Karpas-422 (cell line): ENCODE measurements at regions not wholly inside any gene's neighbourhood (a gene's known extent, or its start where the extent isn't known, plus 50 kb on each side); places are given as distances from the start of the nearest gene placed in this dataset.

Experiments
- DNase-seq: peaks from one replicate; pipeline ENCODE4 v3.0.0-alpha.2; 2015
- H2AFZ ChIP-seq: fragments of 200-600 bp; sonication (generic); 2 replicates; pipeline ENCODE4 v1.6.1; 2014; ENCODE audit warnings: antibody characterized with exemption, low read length, mixed read lengths
- H3K27ac ChIP-seq: fragments of 200-600 bp; sonication (generic); 2 replicates; pipeline ENCODE4 v1.5.1; 2014; ENCODE audit warnings: mild to moderate bottlenecking, low read length, moderate library complexity
- H3K27me3 ChIP-seq: fragments of 200-600 bp; sonication (generic); 2 replicates; pipeline ENCODE4 v1.6.1; 2014; ENCODE audit warnings: low read length, mixed read lengths
- H3K36me3 ChIP-seq: fragments of 200-600 bp; sonication (generic); 2 replicates; pipeline ENCODE4 v1.6.1; 2014; ENCODE audit warnings: low read length, mixed read lengths; ENCODE audit not compliant: insufficient read depth
- H3K4me1 ChIP-seq: fragments of 200-600 bp; sonication (generic); 2 replicates; pipeline ENCODE4 v1.6.1; 2014; ENCODE audit warnings: mild to moderate bottlenecking, low read length, mixed read lengths
- H3K4me2 ChIP-seq: fragments of 200-600 bp; sonication (generic); 2 replicates; pipeline ENCODE4 v1.6.1; 2014; ENCODE audit warnings: low read length, low read depth, mild to moderate bottlenecking; ENCODE audit not compliant: poor library complexity, severe bottlenecking
- H3K4me3 ChIP-seq: fragments of 200-600 bp; sonication (generic); 2 replicates; pipeline ENCODE4 v1.5.1; 2014; ENCODE audit warnings: mild to moderate bottlenecking, antibody characterized with exemption, low read length, mixed read lengths
- H3K79me2 ChIP-seq: fragments of 200-600 bp; sonication (generic); 2 replicates; pipeline ENCODE4 v1.6.1; 2014; ENCODE audit warnings: mild to moderate bottlenecking, low read length, mixed read lengths
- H3K9ac ChIP-seq: fragments of 200-600 bp; sonication (generic); 2 replicates; pipeline ENCODE4 v1.6.0; 2014; ENCODE audit warnings: low read length
- H3K9me2 ChIP-seq: fragments of 200-600 bp; sonication (generic), shearing (Covaris generic); replicated peaks from 2 replicates; pipeline ENCODE4 v1.6.0; 2014; ENCODE audit warnings: mild to moderate bottlenecking, low read length, moderate library complexity; ENCODE audit not compliant: insufficient read depth
- H3K9me3 ChIP-seq: fragments of 300-700, 200-600 bp; sonication (generic); 2 replicates; pipeline ENCODE4 v1.6.1; 2014; ENCODE audit warnings: low read length, mixed read lengths
- H4K20me1 ChIP-seq: fragments of 200-600 bp; sonication (generic); 2 replicates; pipeline ENCODE4 v1.6.1; 2014; ENCODE audit warnings: mild to moderate bottlenecking, antibody characterized with exemption, low read length, low read depth; ENCODE audit not compliant: insufficient read depth

- H3K9ac ChIP-seq, result no peak overlapping the region
- H3K79me2 ChIP-seq, result no peaks in the 10 kb centered on the region
- H4K20me1 ChIP-seq, result no peaks in the 10 kb centered on the region
- DNase-seq, result no peak
- H3K9me2 ChIP-seq, result no peaks in the 10 kb centered on the region
- no peaks in the 10 kb centered on the region for H3K36me3 ChIP-seq
- no peak overlapping the region for H3K4me2 ChIP-seq
- no peaks in the 10 kb centered on the region for H3K27me3 ChIP-seq
- H3K4me1 ChIP-seq, result no peaks in the 10 kb centered on the region
- no peak overlapping the region for H3K27ac ChIP-seq
- no peak overlapping the region for H2AFZ ChIP-seq
- H3K4me3 ChIP-seq, result no peak overlapping the region
- no peaks in the 10 kb centered on the region for H3K9me3 ChIP-seq
Measured at GRCh38 chr13:76225815-76226489, 589.8 kb downstream of the LMO7 start.

GRCh38 chr13:76223999-76224398 is 587.9 kb downstream of the LMO7 start:
- no peak overlapping the region for H3K9ac ChIP-seq
- no peak overlapping the region for H3K27ac ChIP-seq
- H3K9me2 ChIP-seq, result no peaks in the 10 kb centered on the region
- H3K4me1 ChIP-seq, result no peaks in the 10 kb centered on the region
- no peaks in the 10 kb centered on the region for H3K9me3 ChIP-seq
- no peaks in the 10 kb centered on the region for H4K20me1 ChIP-seq
- no peak for DNase-seq
- no peak overlapping the region for H3K4me3 ChIP-seq
- no peaks in the 10 kb centered on the region for H3K36me3 ChIP-seq
- no peak overlapping the region for H3K4me2 ChIP-seq
- H3K27me3 ChIP-seq, result no peaks in the 10 kb centered on the region
- no peaks in the 10 kb centered on the region for H3K79me2 ChIP-seq
- no peak overlapping the region for H2AFZ ChIP-seq

GRCh38 chr13:76223565-76223964 is 587.4 kb downstream of the LMO7 start:
- no peaks in the 10 kb centered on the region for H3K27me3 ChIP-seq
- no peaks in the 10 kb centered on the region for H3K9me3 ChIP-seq
- no peak overlapping the region for H3K4me2 ChIP-seq
- H2AFZ ChIP-seq, result no peak overlapping the region
- no peak for DNase-seq
- H3K9me2 ChIP-seq, result no peaks in the 10 kb centered on the region
- H4K20me1 ChIP-seq, result no peaks in the 10 kb centered on the region
- H3K9ac ChIP-seq, result no peak overlapping the region
- no peaks in the 10 kb centered on the region for H3K79me2 ChIP-seq
- no peak overlapping the region for H3K4me3 ChIP-seq
- H3K36me3 ChIP-seq, result no peaks in the 10 kb centered on the region
- H3K27ac ChIP-seq, result no peak overlapping the region
- H3K4me1 ChIP-seq, result no peaks in the 10 kb centered on the region

GRCh38 chr13:76222511-76222910 is 586.4 kb downstream of the LMO7 start:
- Histone ChIP-seq H3K9me2 (no peaks in the 10 kb centered on the region), H3K4me3 (no peak overlapping the region), H3K9ac (no peak overlapping the region), H3K9me3 (no peaks in the 10 kb centered on the region), H2AFZ (no peak overlapping the region), H3K4me2 (no peak overlapping the region), H3K79me2 (no peaks in the 10 kb centered on the region), H3K27me3 (no peaks in the 10 kb centered on the region), H3K36me3 (no peaks in the 10 kb centered on the region), H3K4me1 (no peaks in the 10 kb centered on the region), H4K20me1 (no peaks in the 10 kb centered on the region), H3K27ac (no peak overlapping the region)
- no peak for DNase-seq

- Histone ChIP-seq H3K4me1 (no peaks in the 10 kb centered on the region), H3K36me3 (no peaks in the 10 kb centered on the region), H3K4me2 (no peak overlapping the region), H2AFZ (no peak overlapping the region), H3K9me3 (no peaks in the 10 kb centered on the region), H4K20me1 (no peaks in the 10 kb centered on the region), H3K27ac (no peak overlapping the region), H3K27me3 (0 out of 2 replicates have a peak, but pooled peaks cover 2% of the 10 kb centered on the region), H3K9ac (no peak overlapping the region), H3K9me2 (no peaks in the 10 kb centered on the region), H3K4me3 (no peak overlapping the region), H3K79me2 (no peaks in the 10 kb centered on the region)
- DNase-seq, result no peak
Measured at GRCh38 chr13:76216729-76217128, 580.6 kb downstream of the LMO7 start.

GRCh38 chr13:76214001-76214400 is 577.9 kb downstream of the LMO7 start:
- H4K20me1 ChIP-seq, result no peaks in the 10 kb centered on the region
- no peaks in the 10 kb centered on the region for H3K4me1 ChIP-seq
- H3K4me3 ChIP-seq, result no peak overlapping the region
- H3K79me2 ChIP-seq, result no peaks in the 10 kb centered on the region
- H3K27ac ChIP-seq, result no peak overlapping the region
- H3K9ac ChIP-seq, result no peak overlapping the region
- no peaks in the 10 kb centered on the region for H3K9me3 ChIP-seq
- H3K4me2 ChIP-seq, result no peak overlapping the region
- DNase-seq, result no peak
- no peak overlapping the region for H2AFZ ChIP-seq
- H3K9me2 ChIP-seq, result no peaks in the 10 kb centered on the region
- 0 out of 2 replicates have a peak, but pooled peaks cover 2% of the 10 kb centered on the region for H3K27me3 ChIP-seq
- no peaks in the 10 kb centered on the region for H3K36me3 ChIP-seq

- Histone ChIP-seq H3K9ac (no peak overlapping the region), H3K36me3 (no peaks in the 10 kb centered on the region), H3K4me3 (no peak overlapping the region), H3K27me3 (0 out of 2 replicates have a peak, but pooled peaks cover 2% of the 10 kb centered on the region), H3K79me2 (no peaks in the 10 kb centered on the region), H3K9me3 (no peaks in the 10 kb centered on the region), H3K4me1 (no peaks in the 10 kb centered on the region), H3K9me2 (no peaks in the 10 kb centered on the region), H4K20me1 (no peaks in the 10 kb centered on the region), H3K27ac (no peak overlapping the region), H2AFZ (no peak overlapping the region), H3K4me2 (no peak overlapping the region)
- DNase-seq, result no peak
Measured at GRCh38 chr13:76213423-76213904, 577.3 kb downstream of the LMO7 start.

- no peaks in the 10 kb centered on the region for H3K36me3 ChIP-seq
- no peaks in the 10 kb centered on the region for H4K20me1 ChIP-seq
- no peak overlapping the region for H3K4me3 ChIP-seq
- H2AFZ ChIP-seq, result no peak overlapping the region
- H3K4me1 ChIP-seq, result no peaks in the 10 kb centered on the region
- H3K4me2 ChIP-seq, result no peak overlapping the region
- no peaks in the 10 kb centered on the region for H3K9me2 ChIP-seq
- DNase-seq, result no peak
- H3K27me3 ChIP-seq, result no peaks in the 10 kb centered on the region
- H3K79me2 ChIP-seq, result no peaks in the 10 kb centered on the region
- H3K9me3 ChIP-seq, result no peaks in the 10 kb centered on the region
- no peak overlapping the region for H3K27ac ChIP-seq
- H3K9ac ChIP-seq, result no peak overlapping the region
Measured at GRCh38 chr13:76210262-76210661, 574.1 kb downstream of the LMO7 start.
